ENCODE measurements at regions not wholly inside any gene's neighbourhood (a gene's known extent, or its start where the extent isn't known, plus 50 kb on each side); places are given as distances from the start of the nearest gene placed in this dataset.

GRCh38 chr2:55973673-55974072 is 50.1 kb upstream of the EFEMP1 start:
- Histone ChIP-seq H3K36me3 (no peaks in the 10 kb centered on the region), H3K9me3 (no peaks in the 10 kb centered on the region), H3K27ac (no peak overlapping the region), H3K4me1 (no peaks in the 10 kb centered on the region), H3K27me3 (no peaks in the 10 kb centered on the region), H3K4me3 (no peak overlapping the region)
- intact Hi-C loops (cut with DNase I), result no loop called here
- no peak for TF ChIP-seq POLR2A (IDR thresholded peaks at IDR 0.05)
- no peak for TF ChIP-seq POLR2AphosphoS5 (IDR thresholded peaks at IDR 0.05; ENCODE audit: insufficient read depth in 1 of 2, low read depth in 1 of 2)
- TF ChIP-seq CTCF (IDR thresholded peaks at IDR 0.05), result no peak
- no peak for DNase-seq (ENCODE audit: extremely low spot score in 2 of 2)

GRCh38 chr2:55976681-55977080 is 53.1 kb upstream of the EFEMP1 start:
- no peaks in the 10 kb centered on the region for H3K27me3 ChIP-seq
- TF ChIP-seq POLR2A (IDR thresholded peaks at IDR 0.05) (no peak), CTCF (IDR thresholded peaks at IDR 0.05) (no peak), POLR2AphosphoS5 (IDR thresholded peaks at IDR 0.05; ENCODE audit: insufficient read depth in 1 of 2, low read depth in 1 of 2) (no peak)
- no peak overlapping the region for H3K27ac ChIP-seq
- DNase-seq (ENCODE audit: extremely low spot score in 2 of 2), result no peak
- no peaks in the 10 kb centered on the region for H3K9me3 ChIP-seq
- H3K4me3 ChIP-seq, result no peak overlapping the region
- H3K36me3 ChIP-seq, result no peaks in the 10 kb centered on the region
- intact Hi-C loops (cut with DNase I), result no loop called here
- no peaks in the 10 kb centered on the region for H3K4me1 ChIP-seq

DNA sequence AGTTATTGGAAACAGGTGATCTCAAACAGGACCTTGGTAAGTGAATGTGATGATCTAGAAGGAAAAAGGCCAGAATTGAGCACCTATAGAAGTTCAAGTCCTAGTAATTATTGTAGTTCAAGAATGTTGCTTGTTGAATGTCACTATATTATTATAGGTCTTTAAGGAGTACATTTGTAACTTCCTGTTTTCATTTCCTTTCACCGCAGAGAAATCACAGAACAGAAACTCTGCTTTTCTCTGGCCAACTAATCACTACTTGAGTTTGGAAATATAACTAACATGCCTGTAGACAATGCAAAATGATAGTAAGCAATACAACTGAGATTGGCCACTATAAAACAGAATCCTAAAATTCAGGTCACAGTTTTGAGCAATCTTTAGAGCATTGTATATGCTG is 61.8 kb upstream of the EFEMP1 start:
- H3K4me1 ChIP-seq, result no peaks in the 10 kb centered on the region
- DNase-seq (ENCODE audit: extremely low spot score in 2 of 2), result no peak
- H3K4me3 ChIP-seq, result no peak overlapping the region
- H3K9me3 ChIP-seq, result no peaks in the 10 kb centered on the region
- no peaks in the 10 kb centered on the region for H3K27me3 ChIP-seq
- TF ChIP-seq POLR2A (IDR thresholded peaks at IDR 0.05), result no peak
- no peak for TF ChIP-seq CTCF (IDR thresholded peaks at IDR 0.05)
- TF ChIP-seq POLR2AphosphoS5 (IDR thresholded peaks at IDR 0.05; ENCODE audit: insufficient read depth in 1 of 2, low read depth in 1 of 2), result no peak
- intact Hi-C loops (cut with DNase I), result no loop called here
- no peak overlapping the region for H3K27ac ChIP-seq
- H3K36me3 ChIP-seq, result no peaks in the 10 kb centered on the region

- Histone ChIP-seq H3K4me3 (no peak overlapping the region), H3K4me1 (no peaks in the 10 kb centered on the region), H3K27ac (no peak overlapping the region), H3K36me3 (no peaks in the 10 kb centered on the region), H3K27me3 (no peaks in the 10 kb centered on the region), H3K9me3 (no peaks in the 10 kb centered on the region)
- no peak for DNase-seq (ENCODE audit: extremely low spot score in 2 of 2)
- intact Hi-C loops (cut with DNase I), result no loop called here
- TF ChIP-seq POLR2A (IDR thresholded peaks at IDR 0.05) (no peak), POLR2AphosphoS5 (IDR thresholded peaks at IDR 0.05; ENCODE audit: insufficient read depth in 1 of 2, low read depth in 1 of 2) (no peak), CTCF (IDR thresholded peaks at IDR 0.05) (no peak)
Measured at GRCh38 chr2:55986001-55986400, 62.4 kb upstream of the EFEMP1 start.

DNA sequence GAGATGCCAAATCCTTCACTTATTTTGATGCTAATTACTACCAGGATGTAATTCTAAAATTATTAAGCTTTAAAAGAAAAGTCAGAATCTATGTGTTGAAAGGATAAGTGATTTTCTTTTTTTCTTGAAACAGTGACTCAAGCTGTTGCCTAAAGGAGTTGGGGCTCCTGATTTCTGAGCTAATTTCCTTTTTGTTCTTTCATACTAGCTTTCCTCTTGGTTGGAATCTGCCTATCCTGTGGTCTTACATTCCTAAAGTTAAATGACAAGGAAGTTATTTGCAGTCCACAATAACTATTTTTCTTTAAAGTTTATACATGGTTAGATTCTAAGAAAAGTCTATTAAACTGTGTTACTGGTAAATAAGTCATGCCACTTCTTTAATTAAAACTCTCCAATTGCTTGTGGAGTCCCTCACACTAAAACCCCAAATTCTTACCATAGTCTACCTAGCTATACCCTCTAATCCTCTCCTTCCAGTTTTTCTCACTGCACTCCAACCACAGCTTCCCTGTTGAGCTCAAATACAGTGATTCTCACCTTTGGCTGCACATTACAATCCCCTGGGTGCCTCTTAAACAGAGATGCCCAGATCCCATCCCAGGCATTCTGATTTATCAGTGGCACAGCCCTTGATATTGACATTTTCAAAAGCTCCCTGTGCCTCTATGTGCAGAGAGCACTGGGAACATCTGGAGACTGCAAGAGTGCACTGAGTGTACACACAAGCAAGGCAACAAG is 63.3 kb upstream of the EFEMP1 start:
- H3K36me3 ChIP-seq, result no peaks in the 10 kb centered on the region
- no peaks in the 10 kb centered on the region for H3K4me1 ChIP-seq
- intact Hi-C loops (cut with DNase I), result no loop called here
- H3K27me3 ChIP-seq, result no peaks in the 10 kb centered on the region
- H3K4me3 ChIP-seq, result no peak overlapping the region
- H3K27ac ChIP-seq, result no peak overlapping the region
- no peaks in the 10 kb centered on the region for H3K9me3 ChIP-seq
- TF ChIP-seq CTCF (IDR thresholded peaks at IDR 0.05) (no peak), POLR2AphosphoS5 (IDR thresholded peaks at IDR 0.05; ENCODE audit: insufficient read depth in 1 of 2, low read depth in 1 of 2) (no peak), POLR2A (IDR thresholded peaks at IDR 0.05) (no peak)
- DNase-seq (ENCODE audit: extremely low spot score in 2 of 2), result no peak
